Neuronal stem cell (in vitro differentiated cells): ENCODE measurements at regions not wholly inside any gene's neighbourhood (a gene's known extent, or its start where the extent isn't known, plus 50 kb on each side); places are given as distances from the start of the nearest gene placed in this dataset.

Experiments used
- DNase-seq: peaks from one replicate; pipeline ENCODE4 v3.0.0-alpha.2; 2013; ENCODE audit warnings: low spot score
- H2AFZ ChIP-seq: one replicate; pipeline ENCODE4 v1.6.1; 2013; ENCODE audit warnings: mild to moderate bottlenecking, low read length, inconsistent platforms
- H2AK5ac ChIP-seq: 2 replicates; pipeline ENCODE4 v1.6.1; 2013; ENCODE audit warnings: low read depth, mild to moderate bottlenecking, inconsistent platforms, low read length, moderate library complexity, mixed read lengths
- H2BK120ac ChIP-seq: 2 replicates; pipeline ENCODE4 v1.6.1; 2013; ENCODE audit warnings: low read depth, mild to moderate bottlenecking, inconsistent platforms, low read length, moderate library complexity, mixed read lengths
- H2BK12ac ChIP-seq: one replicate; pipeline ENCODE4 v1.6.1; 2013; ENCODE audit warnings: low read length, inconsistent platforms
- H2BK15ac ChIP-seq: 2 replicates; pipeline ENCODE4 v1.6.1; 2013; ENCODE audit warnings: mild to moderate bottlenecking, low read length, inconsistent platforms, mixed read lengths
- H2BK5ac ChIP-seq: one replicate; pipeline ENCODE4 v1.6.1; 2013; ENCODE audit warnings: inconsistent platforms, mild to moderate bottlenecking, low read length, moderate library complexity
- H3K14ac ChIP-seq: one replicate; pipeline ENCODE4 v1.6.1; 2013; ENCODE audit warnings: low read length, inconsistent platforms
- H3K18ac ChIP-seq: 2 replicates; pipeline ENCODE4 v1.6.1; 2013; ENCODE audit warnings: low read length, inconsistent platforms
- H3K23ac ChIP-seq: 2 replicates; pipeline ENCODE4 v1.6.1; 2013; ENCODE audit warnings: low read depth, mild to moderate bottlenecking, mixed read lengths, low read length, inconsistent platforms; ENCODE audit not compliant: poor library complexity
- H3K27ac ChIP-seq: replicated peaks from 3 replicates; pipeline ENCODE4 v1.5.1; 2013; ENCODE audit warnings: low read length, inconsistent platforms
- H3K27me3 ChIP-seq, 3 experiments: 2 replicates each; pipeline ENCODE4 v1.6.1; 2013; ENCODE audit warnings: low read length in 3 of 3, mild to moderate bottlenecking in 2 of 3, inconsistent platforms in 1 of 3, low read depth in 1 of 3, mixed read lengths in 1 of 3, moderate library complexity in 1 of 3; ENCODE audit not compliant: control insufficient read depth in 3 of 3, insufficient read depth in 3 of 3
- H3K36me3 ChIP-seq, 2 donors: replicated peaks in 1 of 2; 2 replicates each; pipeline ENCODE4 v1.6.1; 2013; ENCODE audit warnings: low read length in 2 of 2; ENCODE audit not compliant: control insufficient read depth in 2 of 2, insufficient read depth in 2 of 2
- H3K4ac ChIP-seq: 2 replicates; pipeline ENCODE4 v1.6.1; 2013; ENCODE audit warnings: inconsistent platforms, mild to moderate bottlenecking, low read length, moderate library complexity
- H3K4me1 ChIP-seq, 2 donors: 1 replicate in 1 of 2; 2 replicates in 1 of 2; pipeline ENCODE4 v1.6.1; 2013; ENCODE audit warnings: low read length in 2 of 2, low read depth in 1 of 2; ENCODE audit not compliant: control insufficient read depth in 2 of 2, insufficient read depth in 1 of 2
- H3K4me2 ChIP-seq: one replicate; pipeline ENCODE4 v1.6.1; 2013; ENCODE audit warnings: mild to moderate bottlenecking, low read length, inconsistent platforms; ENCODE audit not compliant: insufficient read depth, poor library complexity, severe bottlenecking
- H3K4me3 ChIP-seq, 2 donors: 2 replicates each; pipeline ENCODE4 v1.5.1; 2013; ENCODE audit warnings: low read length in 2 of 2, mild to moderate bottlenecking in 2 of 2, inconsistent platforms in 1 of 2, moderate library complexity in 1 of 2
- H3K79me1 ChIP-seq: one replicate; pipeline ENCODE4 v1.6.1; 2013; ENCODE audit warnings: low read depth, mild to moderate bottlenecking, inconsistent platforms, low read length, moderate library complexity
- H3K9ac ChIP-seq: one replicate; pipeline ENCODE4 v1.6.1; 2013; ENCODE audit warnings: mild to moderate bottlenecking, low read depth, low read length, inconsistent platforms; ENCODE audit not compliant: poor library complexity
- H3K9me3 ChIP-seq, 2 donors: replicated peaks in 1 of 2; 2 replicates each; pipeline versions ENCODE3 to v1.6.1; 2013; ENCODE audit warnings: low read length in 2 of 2, mild to moderate bottlenecking in 2 of 2, inconsistent platforms in 1 of 2, low read depth in 1 of 2, mixed read lengths in 1 of 2, moderate library complexity in 1 of 2; ENCODE audit not compliant: control insufficient read depth in 2 of 2, insufficient read depth in 1 of 2
- H4K8ac ChIP-seq: one replicate; pipeline ENCODE4 v1.6.1; 2013; ENCODE audit warnings: low read depth, mild to moderate bottlenecking, inconsistent platforms, low read length, moderate library complexity
- H4K91ac ChIP-seq: one replicate; pipeline ENCODE4 v1.6.1; 2013; ENCODE audit warnings: low read length, low read depth, mild to moderate bottlenecking, inconsistent platforms; ENCODE audit not compliant: poor library complexity
- WGBS, 2 donors: extraction: QIAGEN DNeasy Blood & Tissue Kit; methylation state at CpG; one replicate each; pipeline ENCODE4 v1.1.7; 2013; ENCODE audit warnings: missing lambda C conversion rate in 2 of 2, mixed read lengths in 1 of 2; ENCODE audit not compliant: insufficient read length in 2 of 2, insufficient replicate concordance in 1 of 2; ENCODE audit errors: extremely low coverage in 2 of 2; 5-methylcytosine and 5-hydroxymethylcytosine counted together

DNA sequence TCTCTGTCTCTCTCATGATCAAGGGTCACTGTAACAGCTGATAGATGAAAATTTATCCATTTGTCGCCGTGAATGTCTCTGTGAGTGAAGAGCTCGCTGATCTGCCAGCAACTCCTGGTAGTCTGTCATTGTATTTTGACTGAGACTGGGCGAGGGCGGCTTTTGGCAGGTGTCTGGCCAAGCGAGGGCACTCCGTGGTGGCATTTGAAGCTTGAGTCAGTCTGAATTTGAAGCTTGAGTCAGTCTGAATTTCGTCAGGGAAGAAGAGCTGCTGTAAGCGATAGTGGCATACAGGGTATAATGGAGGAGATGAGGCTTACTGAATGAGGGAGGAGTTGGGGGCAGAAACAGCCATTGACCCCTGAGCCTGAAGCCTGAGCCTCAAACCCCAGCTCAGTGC is 56.8 kb upstream of the FAM181A start:
- DNase-seq = no peak
- Histone ChIP-seq H2BK15ac (no peak overlapping the region), H3K23ac (no peak overlapping the region), H3K4me2 (no peak overlapping the region), H3K36me3 (no peaks in the 10 kb centered on the region), H2BK12ac (no peak overlapping the region), H3K9me3 (no peaks in the 10 kb centered on the region), H2AK5ac (no peak overlapping the region), H3K4me1 (no peaks in the 10 kb centered on the region), H3K9ac (no peak overlapping the region), H3K27me3 (no peaks in the 10 kb centered on the region), H3K4ac (no peak overlapping the region), H3K79me1 (no peaks in the 10 kb centered on the region), H4K91ac (no peak overlapping the region), H2BK120ac (no peak overlapping the region), H2BK5ac (no peak overlapping the region), H2AFZ (no peak overlapping the region), H3K18ac (no peak overlapping the region), H3K27ac (no peak overlapping the region), H3K14ac (no peak overlapping the region), H4K8ac (no peak overlapping the region), H3K4me3 (no peak overlapping the region)
- WGBS, 2 donors = no CpG with 5 or more reads among the region's 9 CpGs

DNA sequence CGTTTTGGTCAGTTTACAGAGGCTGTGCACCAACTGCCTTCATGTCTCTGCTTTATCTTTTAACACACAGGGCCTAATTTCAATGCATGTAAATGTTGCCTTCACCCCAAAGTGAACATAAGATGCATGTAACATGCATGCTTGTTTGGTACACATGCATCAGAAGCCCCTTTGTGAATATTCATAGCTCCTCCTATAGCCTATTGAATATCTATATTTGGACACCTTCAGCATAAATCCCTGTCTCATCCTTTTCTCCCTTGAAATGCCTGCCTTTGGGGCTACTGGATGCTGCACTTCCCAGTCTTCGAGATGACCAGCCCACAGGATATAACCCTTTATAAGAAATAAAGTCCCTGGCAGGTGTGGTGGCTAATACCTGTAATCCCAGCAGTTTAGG is 57.7 kb upstream of the FAM181A start:
- Histone ChIP-seq H3K9ac (no peak overlapping the region), H3K14ac (no peak overlapping the region), H4K91ac (no peak overlapping the region), H3K36me3 (no peaks in the 10 kb centered on the region), H3K4me2 (no peak overlapping the region), H3K79me1 (no peaks in the 10 kb centered on the region), H4K8ac (no peak overlapping the region), H2BK12ac (no peak overlapping the region), H2AFZ (no peak overlapping the region), H2BK120ac (no peak overlapping the region), H3K4ac (no peak overlapping the region), H3K4me3 (no peak overlapping the region), H3K4me1 (no peaks in the 10 kb centered on the region), H3K27ac (no peak overlapping the region), H2AK5ac (no peak overlapping the region), H2BK5ac (no peak overlapping the region), H3K18ac (no peak overlapping the region), H3K23ac (no peak overlapping the region), H2BK15ac (no peak overlapping the region), H3K27me3 (no peaks in the 10 kb centered on the region), H3K9me3 (no peaks in the 10 kb centered on the region)
- no CpG with 5 or more reads among the region's 2 CpGs for WGBS, 2 donors
- no peak for DNase-seq

DNA sequence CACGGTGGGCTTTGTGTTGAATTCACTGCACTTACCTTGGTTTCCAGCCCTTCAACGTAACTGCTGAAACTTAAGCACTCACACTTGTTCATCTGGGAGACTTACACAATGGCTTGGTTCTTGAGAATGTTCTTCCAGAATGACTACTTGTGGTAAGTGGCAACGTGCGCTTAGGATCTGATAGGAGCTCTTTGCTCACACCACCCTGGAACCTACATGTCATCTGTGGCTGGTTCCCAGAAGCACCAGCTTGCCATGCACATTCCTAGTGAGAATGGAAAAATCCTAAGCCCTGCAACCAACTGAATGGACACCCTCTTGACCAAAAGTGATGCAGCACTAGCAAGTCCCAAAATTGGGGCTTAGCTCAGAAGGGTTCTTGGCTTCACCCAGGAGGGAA is 59.0 kb upstream of the FAM181A start:
- DNase-seq = no peak
- Histone ChIP-seq H3K27ac (no peak overlapping the region), H3K23ac (no peak overlapping the region), H2AFZ (no peak overlapping the region), H3K18ac (no peak overlapping the region), H2AK5ac (no peak overlapping the region), H3K36me3 (no peaks in the 10 kb centered on the region), H3K4me3 (no peak overlapping the region), H2BK15ac (no peak overlapping the region), H3K9me3 (no peaks in the 10 kb centered on the region), H3K79me1 (no peaks in the 10 kb centered on the region), H2BK12ac (no peak overlapping the region), H3K4me1 (no peaks in the 10 kb centered on the region), H2BK120ac (no peak overlapping the region), H4K91ac (no peak overlapping the region), H2BK5ac (no peak overlapping the region), H3K27me3 (no peaks in the 10 kb centered on the region), H4K8ac (no peak overlapping the region), H3K9ac (no peak overlapping the region), H3K14ac (no peak overlapping the region), H3K4me2 (no peak overlapping the region), H3K4ac (no peak overlapping the region)
- WGBS, 2 donors = no CpG with 5 or more reads among the region's 4 CpGs

- Histone ChIP-seq H3K23ac (no peak overlapping the region), H2AK5ac (no peak overlapping the region), H2BK12ac (no peak overlapping the region), H3K27ac (no peak overlapping the region), H3K4me1 (no peaks in the 10 kb centered on the region), H3K27me3 (peaks cover 0 to 17% (median 0%) of the 10 kb centered on the region in 3 experiments), H2AFZ (no peak overlapping the region), H3K18ac (no peak overlapping the region), H4K91ac (no peak overlapping the region), H2BK120ac (no peak overlapping the region), H4K8ac (no peak overlapping the region), H3K9me3 (no peaks in the 10 kb centered on the region), H3K14ac (no peak overlapping the region), H3K4ac (no peak overlapping the region), H3K79me1 (no peaks in the 10 kb centered on the region), H3K9ac (no peak overlapping the region), H2BK15ac (no peak overlapping the region), H3K4me2 (no peak overlapping the region), H3K4me3 (no peak overlapping the region), H2BK5ac (no peak overlapping the region), H3K36me3 (no peaks in the 10 kb centered on the region)
- no CpG with 5 or more reads among the region's 3 CpGs for WGBS, 2 donors
- DNase-seq = no peak
Measured at GRCh38 chr14:93862265-93862664, 64.9 kb upstream of the FAM181A start.
